ENCODE measurements at regions not wholly inside any gene's neighbourhood (a gene's known extent, or its start where the extent isn't known, plus 50 kb on each side); places are given as distances from the start of the nearest gene placed in this dataset.

DNA sequence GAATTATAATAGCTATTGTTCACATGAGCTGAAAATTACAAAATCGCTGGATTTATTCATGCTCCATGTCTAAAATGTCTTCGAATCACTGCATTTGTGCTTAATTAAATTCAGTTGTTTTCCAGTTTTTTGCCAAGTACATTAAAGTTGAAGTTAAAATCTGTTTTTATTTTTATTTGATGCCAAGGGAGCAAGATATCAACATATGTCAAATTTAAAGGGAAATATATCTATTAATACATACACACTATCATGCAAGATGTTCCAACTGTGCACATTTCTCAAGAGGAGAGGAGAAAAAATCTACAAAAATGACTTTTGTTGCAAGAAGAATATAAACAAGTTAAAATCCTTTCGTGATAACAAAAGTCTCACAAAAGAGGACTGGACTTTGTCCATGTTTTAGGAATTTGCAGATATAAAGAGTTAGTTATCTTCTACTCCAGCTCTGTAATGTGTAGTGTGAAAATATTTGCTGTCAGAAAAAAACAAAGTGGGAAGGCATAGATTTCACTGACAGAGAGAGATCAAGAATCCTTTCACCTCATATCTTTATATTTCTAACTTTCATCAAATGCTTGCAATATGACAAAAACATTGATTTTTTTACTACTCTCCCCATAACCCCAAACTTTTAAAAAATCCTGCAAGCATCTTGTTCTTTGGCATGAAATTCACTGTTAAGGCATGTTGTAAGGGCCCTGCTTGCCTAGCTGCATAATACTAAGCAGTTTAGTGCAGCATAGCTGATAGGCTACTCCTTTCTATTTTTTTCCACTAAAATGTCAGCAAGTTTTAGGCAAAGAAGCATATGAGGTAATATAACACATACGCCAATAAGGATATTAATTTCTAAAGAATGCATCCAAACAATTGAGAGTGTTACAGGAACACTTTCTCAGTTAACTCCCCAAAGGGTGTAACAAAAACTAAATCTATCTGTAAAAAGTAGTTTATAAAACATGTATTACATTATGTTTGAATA, 340.2 kb upstream of the ADAMTS5 start:
- H3K27ac ChIP-seq (ENCODE audit: low read depth, low read length), result no peak overlapping the region
- H3K9me3 ChIP-seq (ENCODE audit: control insufficient read depth, low read length), result no peaks in the 10 kb centered on the region
- H3K4me3 Mint-ChIP-seq, result no peak overlapping the region
- DNase-seq, result no peak
- no peak overlapping the region for H3K4me3 ChIP-seq (ENCODE audit: low read length)
- no peaks in the 10 kb centered on the region for H3K4me1 ChIP-seq (ENCODE audit: control insufficient read depth, insufficient read depth, low read length)
- H3K36me3 Mint-ChIP-seq (ENCODE audit: low read depth), result no peaks in the 10 kb centered on the region
- no peaks in the 10 kb centered on the region for H3K27me3 Mint-ChIP-seq (ENCODE audit: insufficient read depth)
- 80 to 95% methylated on average over 1 to 4 of the region's 4 CpGs for WGBS, 2 experiments (ENCODE audit: insufficient coverage in 1 of 2, insufficient read length in 1 of 2)
- peaks cover 5% of the 10 kb centered on the region for H3K9me3 Mint-ChIP-seq
- no peaks in the 10 kb centered on the region for H3K27me3 ChIP-seq (ENCODE audit: control insufficient read depth, insufficient read depth, low read length, poor library complexity, severe bottlenecking)
- no peak overlapping the region for H3K9ac ChIP-seq (ENCODE audit: extremely low read depth, low read length, poor library complexity, severe bottlenecking)
- H3K36me3 ChIP-seq (ENCODE audit: control insufficient read depth, insufficient read depth, low read length), result no peaks in the 10 kb centered on the region
- no peak overlapping the region for H3K27ac Mint-ChIP-seq
- no peak for TF ChIP-seq CTCF (conservative IDR thresholded peaks at IDR 0.05)
- H3K4me1 Mint-ChIP-seq, result no peaks in the 10 kb centered on the region

GRCh38 chr21:27306206-27306605, 339.3 kb upstream of the ADAMTS5 start:
- no peaks in the 10 kb centered on the region for H3K27me3 ChIP-seq (ENCODE audit: control insufficient read depth, insufficient read depth, low read length, poor library complexity, severe bottlenecking)
- H3K4me1 ChIP-seq (ENCODE audit: control insufficient read depth, insufficient read depth, low read length), result no peaks in the 10 kb centered on the region
- H3K36me3 ChIP-seq (ENCODE audit: control insufficient read depth, insufficient read depth, low read length), result no peaks in the 10 kb centered on the region
- no peak overlapping the region for H3K9ac ChIP-seq (ENCODE audit: extremely low read depth, low read length, poor library complexity, severe bottlenecking)
- TF ChIP-seq CTCF (conservative IDR thresholded peaks at IDR 0.05), result no peak
- no peak overlapping the region for H3K4me3 ChIP-seq (ENCODE audit: low read length)
- H3K9me3 Mint-ChIP-seq, result peaks cover 4% of the 10 kb centered on the region
- no peaks in the 10 kb centered on the region for H3K36me3 Mint-ChIP-seq (ENCODE audit: low read depth)
- H3K27ac Mint-ChIP-seq, result no peak overlapping the region
- H3K4me3 Mint-ChIP-seq, result no peak overlapping the region
- H3K27ac ChIP-seq (ENCODE audit: low read depth, low read length), result no peak overlapping the region
- no peak for DNase-seq
- no peaks in the 10 kb centered on the region for H3K27me3 Mint-ChIP-seq (ENCODE audit: insufficient read depth)
- H3K9me3 ChIP-seq (ENCODE audit: control insufficient read depth, low read length), result no peaks in the 10 kb centered on the region
- H3K4me1 Mint-ChIP-seq, result no peaks in the 10 kb centered on the region

GRCh38 chr21:27301220-27301619, 334.3 kb upstream of the ADAMTS5 start:
- no peak overlapping the region for H3K4me3 Mint-ChIP-seq
- Histone ChIP-seq H3K27me3 (ENCODE audit: control insufficient read depth, insufficient read depth, low read length, poor library complexity, severe bottlenecking) (no peaks in the 10 kb centered on the region), H3K4me1 (ENCODE audit: control insufficient read depth, insufficient read depth, low read length) (no peaks in the 10 kb centered on the region), H3K9me3 (ENCODE audit: control insufficient read depth, low read length) (peaks cover 5% of the 10 kb centered on the region), H3K9ac (ENCODE audit: extremely low read depth, low read length, poor library complexity, severe bottlenecking) (no peak overlapping the region), H3K4me3 (ENCODE audit: low read length) (no peak overlapping the region), H3K36me3 (ENCODE audit: control insufficient read depth, insufficient read depth, low read length) (no peaks in the 10 kb centered on the region), H3K27ac (ENCODE audit: low read depth, low read length) (no peak overlapping the region)
- no peak overlapping the region for H3K27ac Mint-ChIP-seq
- 94 to 100% methylated on average over 1 to 2 of the region's 2 CpGs for WGBS, 2 experiments (ENCODE audit: insufficient coverage in 1 of 2, insufficient read length in 1 of 2)
- no peaks in the 10 kb centered on the region for H3K27me3 Mint-ChIP-seq (ENCODE audit: insufficient read depth)
- no peaks in the 10 kb centered on the region for H3K4me1 Mint-ChIP-seq
- no peak for TF ChIP-seq CTCF (conservative IDR thresholded peaks at IDR 0.05)
- H3K36me3 Mint-ChIP-seq (ENCODE audit: low read depth), result no peaks in the 10 kb centered on the region
- H3K9me3 Mint-ChIP-seq, result no peaks in the 10 kb centered on the region
- DNase-seq, result no peak

Measured in endodermal cell (in vitro differentiated cells).